ENCODE measurements at regions not wholly inside any gene's neighbourhood (a gene's known extent, or its start where the extent isn't known, plus 50 kb on each side); places are given as distances from the start of the nearest gene placed in this dataset.
"Not testable (repeated sequence)": the region's sequence is repeated elsewhere in the genome, so short reads cannot be mapped to it uniquely, and the experiment has no call there.

DNA sequence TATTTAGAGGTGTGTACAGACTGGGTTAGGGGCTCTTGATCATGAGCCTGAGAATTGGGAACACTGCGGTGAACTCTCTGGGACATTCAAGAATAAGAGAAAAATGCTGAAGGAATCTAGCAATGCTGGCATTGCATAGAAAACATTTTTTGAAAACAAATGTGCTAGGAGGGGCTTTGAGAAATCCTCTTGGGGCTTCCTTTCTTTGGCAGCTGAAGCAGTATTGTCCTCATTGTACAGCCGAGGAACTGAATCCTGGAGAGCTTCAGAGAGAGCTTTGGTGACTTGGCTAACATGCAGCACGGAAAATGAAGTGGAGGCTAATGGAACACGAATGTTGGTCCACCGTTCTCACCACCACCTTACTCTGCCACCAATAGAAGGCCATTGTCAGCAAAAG, 107.3 kb upstream of the EFEMP1 start:
- Histone ChIP-seq H3K4me1 (no peaks in the 10 kb centered on the region), H4K20me1 (no peaks in the 10 kb centered on the region), H3K36me3 (no peaks in the 10 kb centered on the region), H3K9me3 (replicated peaks in 1 of 11) (no peaks in the 10 kb centered on the region), H3K4me3 (no peak overlapping the region), H3K4me2 (no peak overlapping the region), H3K9ac (no peak overlapping the region), H3K27me3 (no peaks in the 10 kb centered on the region), H3K27ac (no peak overlapping the region)
- TF ChIP-seq Cebpa-rat (IDR thresholded peaks at IDR 0.05) = no peak

DNA sequence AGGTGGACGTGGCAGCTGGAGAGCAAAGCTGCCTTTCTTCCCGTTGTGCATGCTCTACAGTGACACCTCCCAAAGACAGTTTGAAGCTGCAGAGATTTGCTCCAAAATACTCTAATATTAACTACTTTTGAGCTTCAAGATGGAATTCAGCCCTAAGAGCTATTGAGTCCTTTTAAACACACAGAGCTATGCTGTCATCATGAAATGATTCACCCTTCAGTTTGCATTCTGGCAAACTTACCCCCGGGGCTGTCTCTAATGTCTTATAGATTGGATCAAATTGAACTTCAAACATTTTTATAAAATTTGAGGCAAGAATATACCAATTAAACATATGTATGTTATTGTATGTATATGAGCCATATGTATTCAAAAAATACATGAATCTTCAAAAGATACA, 110.7 kb upstream of the EFEMP1 start:
- Histone ChIP-seq H3K27me3 (no peaks in the 10 kb centered on the region), H3K9ac (no peak overlapping the region), H3K27ac (no peak overlapping the region), H3K36me3 (no peaks in the 10 kb centered on the region), H3K4me2 (no peak overlapping the region), H3K9me3 (replicated peaks in 1 of 11) (no peaks in the 10 kb centered on the region), H4K20me1 (no peaks in the 10 kb centered on the region), H3K4me1 (no peaks in the 10 kb centered on the region), H3K4me3 (no peak overlapping the region)
- no peak for TF ChIP-seq Cebpa-rat (IDR thresholded peaks at IDR 0.05)

- Histone ChIP-seq H3K4me2 (no peak overlapping the region), H3K9me3 (replicated peaks in 1 of 11) (no peaks in the 10 kb centered on the region), H3K27ac (no peak overlapping the region), H3K4me3 (no peak overlapping the region), H3K27me3 (no peaks in the 10 kb centered on the region), H4K20me1 (no peaks in the 10 kb centered on the region), H3K36me3 (no peaks in the 10 kb centered on the region), H3K9ac (no peak overlapping the region), H3K4me1 (no peaks in the 10 kb centered on the region)
- TF ChIP-seq Cebpa-rat (IDR thresholded peaks at IDR 0.05) = no peak
Observed at GRCh38 chr2:56040189-56040588, 116.6 kb upstream of the EFEMP1 start.

GRCh38 chr2:56040834-56041233, 117.3 kb upstream of the EFEMP1 start:
- H3K36me3 ChIP-seq = no peaks in the 10 kb centered on the region
- H3K9me3 ChIP-seq (replicated peaks in 1 of 11) = no peaks in the 10 kb centered on the region
- H4K20me1 ChIP-seq = no peaks in the 10 kb centered on the region
- H3K4me1 ChIP-seq = no peaks in the 10 kb centered on the region
- no peak overlapping the region for H3K4me2 ChIP-seq
- no peak overlapping the region for H3K9ac ChIP-seq
- no peak for TF ChIP-seq Cebpa-rat (IDR thresholded peaks at IDR 0.05)
- H3K27ac ChIP-seq = no peak overlapping the region
- no peaks in the 10 kb centered on the region for H3K27me3 ChIP-seq
- no peak overlapping the region for H3K4me3 ChIP-seq

GRCh38 chr2:56047136-56047535, 123.6 kb upstream of the EFEMP1 start:
- Histone ChIP-seq H3K27ac (no peak overlapping the region), H4K20me1 (no peaks in the 10 kb centered on the region), H3K9ac (no peak overlapping the region)

GRCh38 chr2:56049233-56049845, 125.8 kb upstream of the EFEMP1 start:
- H3K9ac ChIP-seq = no peak overlapping the region
- H3K36me3 ChIP-seq = no peaks in the 10 kb centered on the region
- H4K20me1 ChIP-seq = no peaks in the 10 kb centered on the region
- TF ChIP-seq Cebpa-rat (IDR thresholded peaks at IDR 0.05) = no peak
- no peaks in the 10 kb centered on the region for H3K27me3 ChIP-seq
- no peak overlapping the region for H3K27ac ChIP-seq
- H3K4me3 ChIP-seq = no peak overlapping the region
- no peaks in the 10 kb centered on the region for H3K4me1 ChIP-seq
- H3K9me3 ChIP-seq (replicated peaks in 1 of 11) = no peaks in the 10 kb centered on the region
- no peak overlapping the region for H3K4me2 ChIP-seq

More at GRCh38 chr2:56047136-56047535, 123.6 kb upstream of the EFEMP1 start:
- Histone ChIP-seq H3K4me1 (no peaks in the 10 kb centered on the region), H3K27me3 (no peaks in the 10 kb centered on the region), H3K4me3 (no peak overlapping the region), H3K36me3 (no peaks in the 10 kb centered on the region), H3K4me2 (no peak overlapping the region), H3K9me3 (replicated peaks in 1 of 11) (no peaks in the 10 kb centered on the region)
- no peak for TF ChIP-seq Cebpa-rat (IDR thresholded peaks at IDR 0.05)

- no peak for TF ChIP-seq Cebpa-rat (IDR thresholded peaks at IDR 0.05)
- H3K27ac ChIP-seq = no peak overlapping the region
- H3K27me3 ChIP-seq = no peaks in the 10 kb centered on the region
- no peaks in the 10 kb centered on the region for H4K20me1 ChIP-seq
- H3K9ac ChIP-seq = no peak overlapping the region
- peaks cover 0 to 23% (median 10%) of the 10 kb centered on the region in 11 experiments; a peak in 17 of 22 replicates for H3K9me3 ChIP-seq (replicated peaks in 1 of 11)
- H3K36me3 ChIP-seq = no peaks in the 10 kb centered on the region
- no peak overlapping the region for H3K4me2 ChIP-seq
- H3K4me1 ChIP-seq = no peaks in the 10 kb centered on the region
- no peak overlapping the region for H3K4me3 ChIP-seq
Observed at GRCh38 chr2:56053679-56054078, 130.1 kb upstream of the EFEMP1 start.

DNA sequence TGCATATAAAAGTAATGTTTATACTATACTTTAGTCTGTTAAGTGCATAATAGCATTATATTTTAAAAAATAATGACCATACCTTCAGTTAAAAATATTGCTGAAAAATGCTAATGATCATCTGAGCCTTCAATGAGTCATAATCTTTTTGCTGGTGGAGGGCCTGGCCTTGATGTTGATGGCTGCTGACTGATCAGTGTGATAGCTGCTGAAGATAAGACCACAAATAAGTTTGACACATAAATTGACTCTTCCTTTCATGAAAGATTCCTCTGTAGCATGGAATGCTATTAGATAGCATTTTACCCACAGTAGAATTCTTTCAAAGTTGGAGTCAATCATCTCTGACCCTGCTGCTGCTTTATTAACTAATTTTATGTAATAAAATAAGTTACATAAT, 128.4 kb upstream of the CCDC85A start:
- Histone ChIP-seq H4K20me1 (no peaks in the 10 kb centered on the region), H3K36me3 (no peaks in the 10 kb centered on the region), H3K27ac (no peak overlapping the region), H3K9ac (no peak overlapping the region), H3K4me2 (no peak overlapping the region), H3K4me1 (no peaks in the 10 kb centered on the region), H3K27me3 (no peaks in the 10 kb centered on the region), H3K9me3 (replicated peaks in 1 of 11) (peaks cover 9 to 37% (median 20%) of the 10 kb centered on the region in 11 experiments; a peak in 20 of 22 replicates), H3K4me3 (no peak overlapping the region)
- TF ChIP-seq Cebpa-rat (IDR thresholded peaks at IDR 0.05) = no peak

DNA sequence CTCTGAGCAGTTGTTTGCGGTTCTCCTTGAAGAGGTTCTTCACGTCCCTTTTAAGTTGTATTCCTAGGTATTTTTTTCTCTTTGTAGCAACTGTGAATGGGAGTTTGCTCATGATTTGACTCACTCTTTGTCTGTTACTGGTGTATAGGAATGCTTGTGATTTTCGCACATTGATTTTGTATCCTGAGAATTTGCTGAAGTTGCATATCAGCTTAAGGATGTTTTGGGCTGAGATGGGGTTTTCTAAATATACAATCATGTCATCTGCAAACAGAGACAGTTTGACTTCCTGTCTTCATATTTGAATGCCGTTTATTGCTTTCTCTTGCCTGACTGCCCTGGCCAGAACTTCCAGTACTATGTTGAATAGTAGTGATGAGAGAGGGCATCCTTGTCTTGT, 122.5 kb upstream of the CCDC85A start:
- peaks cover 9 to 47% (median 23%) of the 10 kb centered on the region in 11 experiments; a peak in 20 of 22 replicates for H3K9me3 ChIP-seq (replicated peaks in 1 of 11)
- not testable (repeated sequence) for H4K20me1 ChIP-seq, H3K27me3 ChIP-seq, H3K4me2 ChIP-seq, H3K4me1 ChIP-seq, H3K27ac ChIP-seq, H3K9ac ChIP-seq, H3K36me3 ChIP-seq, H3K4me3 ChIP-seq

GRCh38 chr2:56068746-56069145, 115.0 kb upstream of the CCDC85A start:
- Histone ChIP-seq H3K4me1 (no peaks in the 10 kb centered on the region), H4K20me1 (no peaks in the 10 kb centered on the region), H3K4me3 (no peak overlapping the region), H3K36me3 (no peaks in the 10 kb centered on the region), H3K9me3 (replicated peaks in 1 of 11) (peaks cover 0 to 10% (median 5%) of the 10 kb centered on the region in 11 experiments; a peak in 8 of 22 replicates), H3K27ac (no peak overlapping the region), H3K27me3 (no peaks in the 10 kb centered on the region), H3K4me2 (no peak overlapping the region), H3K9ac (no peak overlapping the region)
- no peak for TF ChIP-seq Cebpa-rat (IDR thresholded peaks at IDR 0.05)
